Lung microvascular endothelial cell (primary cell): ENCODE measurements at regions not wholly inside any gene's neighbourhood (a gene's known extent, or its start where the extent isn't known, plus 50 kb on each side); places are given as distances from the start of the nearest gene placed in this dataset.
"Not testable (repeated sequence)": the region's sequence is repeated elsewhere in the genome, so short reads cannot be mapped to it uniquely, and the experiment has no call there.

Experiments
- DNase-seq, 2 donors: peaks; one replicate each; pipeline versions ENCODE4 v3.0.0 to v3.0.0-alpha.2; 2010; ENCODE audit warnings: low read depth in 2 of 2

DNA sequence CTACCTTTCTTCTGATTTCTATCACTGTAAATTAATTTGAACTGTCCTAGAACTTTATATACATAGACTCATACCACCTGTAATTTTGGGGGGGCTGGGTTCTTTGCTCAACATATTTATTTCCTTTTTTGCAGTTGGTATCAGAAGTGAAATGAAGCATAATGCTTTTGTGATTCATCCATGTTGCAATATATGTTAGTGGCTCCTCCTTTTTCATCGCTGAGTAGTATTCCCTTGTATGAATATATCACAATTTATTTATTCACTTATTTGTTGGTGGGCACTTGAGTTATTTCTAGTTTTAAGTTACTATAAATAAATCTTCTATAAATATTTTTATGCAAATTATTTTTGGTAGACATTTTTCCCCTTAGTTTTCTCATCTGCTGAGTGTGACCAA lies 336.4 kb downstream of the HS3ST3B1 start:
- DNase-seq = no peak

DNA sequence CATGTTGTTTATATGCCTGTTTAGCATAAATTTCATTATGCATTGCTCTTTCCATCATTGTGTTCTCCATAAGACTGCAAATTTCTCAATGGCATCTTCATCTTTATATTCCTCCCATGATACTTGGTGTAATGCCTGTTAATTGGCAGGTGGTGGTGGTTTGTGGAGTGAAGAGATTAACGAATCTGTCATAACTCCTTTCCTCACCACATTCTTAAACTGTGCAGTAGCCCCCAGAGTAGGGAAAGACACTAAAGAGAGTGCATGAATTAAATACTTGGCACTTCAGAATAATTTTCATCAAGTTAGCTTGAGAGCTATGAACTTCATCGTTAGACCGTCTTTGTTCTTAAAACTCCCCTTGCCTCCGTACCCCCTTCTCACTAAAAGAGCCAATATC lies 329.7 kb downstream of the HS3ST3B1 start:
- DNase-seq = no peak

GRCh38 chr17:14630046-14630445 lies 329.2 kb downstream of the HS3ST3B1 start:
- no peak for DNase-seq

DNA sequence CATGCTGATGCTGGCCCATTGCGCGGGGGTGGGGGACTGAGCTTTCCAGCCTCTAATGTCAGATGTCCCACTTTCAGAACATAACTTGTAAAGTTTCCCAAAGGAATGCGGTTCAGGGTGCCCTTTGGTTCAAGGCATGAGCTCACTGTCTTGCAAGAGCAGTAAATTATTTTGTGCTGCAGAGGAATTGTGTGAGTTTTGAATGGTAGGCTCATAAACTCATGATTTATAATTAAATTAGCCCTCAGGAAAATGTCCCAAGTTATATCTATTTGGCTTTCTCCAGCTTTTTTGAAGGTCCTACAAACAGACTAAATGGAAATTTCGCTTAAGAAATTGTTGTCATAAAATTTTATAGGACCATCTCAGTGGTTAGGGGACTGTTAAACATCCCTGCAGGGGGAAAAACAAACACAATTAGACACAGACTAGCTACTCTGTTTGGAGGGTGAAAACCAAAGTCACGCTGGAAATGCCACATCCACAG lies 321.8 kb downstream of the HS3ST3B1 start:
- no peak for DNase-seq

DNA sequence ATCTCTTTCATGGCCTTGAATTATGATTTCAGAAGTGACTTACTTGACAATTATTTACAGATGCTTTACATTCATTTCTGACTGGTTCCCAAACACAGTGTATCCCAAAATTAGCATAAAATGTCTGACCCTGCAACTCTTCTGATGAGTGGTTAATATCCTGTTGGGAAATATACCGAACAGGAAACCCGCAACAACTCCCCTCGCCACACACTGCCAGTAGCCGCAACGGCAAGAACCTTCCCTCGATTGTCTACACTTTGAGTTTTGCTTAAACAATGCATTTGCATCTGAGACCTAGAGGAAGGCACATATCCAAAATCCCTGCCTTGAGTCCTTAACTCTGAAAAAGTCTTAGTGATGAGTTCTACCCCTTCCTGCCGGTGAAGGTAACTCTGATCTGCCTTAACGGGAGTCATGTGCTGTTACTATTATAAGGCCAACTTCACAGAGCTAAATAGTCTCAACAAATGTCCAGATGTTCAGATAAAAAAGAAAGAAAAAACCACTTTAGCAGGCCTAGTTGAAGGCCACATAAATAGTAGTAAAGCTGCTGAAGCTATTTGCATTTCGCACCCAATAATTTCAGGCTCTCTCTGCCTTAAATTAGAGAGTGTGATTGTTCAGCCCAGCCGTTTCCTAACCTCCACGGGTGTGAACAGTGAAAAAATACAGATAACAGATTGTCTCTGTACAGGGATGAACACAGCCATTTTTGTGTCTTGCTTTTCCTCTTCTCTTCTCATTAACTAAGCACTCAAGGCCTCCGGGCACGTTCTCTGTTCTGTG lies 321.1 kb downstream of the HS3ST3B1 start:
- DNase-seq = no peak

DNA sequence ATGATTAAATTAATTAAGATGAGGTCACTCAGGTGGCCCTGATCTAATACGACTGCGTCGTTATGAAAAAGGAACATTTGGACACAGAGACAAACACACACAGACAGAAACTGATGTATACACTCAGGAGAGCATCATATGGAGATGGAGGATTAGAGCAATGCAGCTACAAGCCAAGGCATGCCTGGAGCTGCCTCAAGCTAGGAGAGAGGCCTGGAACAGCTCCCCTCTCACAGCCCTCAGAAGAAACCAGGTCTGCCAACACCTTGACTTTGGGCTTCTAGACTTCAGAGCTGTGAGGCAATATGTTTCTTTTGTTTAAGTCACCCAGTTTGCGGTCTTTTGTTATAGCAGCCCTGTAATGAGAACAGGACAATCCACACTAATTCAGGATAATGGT lies 318.9 kb downstream of the HS3ST3B1 start:
- DNase-seq = no peak

DNA sequence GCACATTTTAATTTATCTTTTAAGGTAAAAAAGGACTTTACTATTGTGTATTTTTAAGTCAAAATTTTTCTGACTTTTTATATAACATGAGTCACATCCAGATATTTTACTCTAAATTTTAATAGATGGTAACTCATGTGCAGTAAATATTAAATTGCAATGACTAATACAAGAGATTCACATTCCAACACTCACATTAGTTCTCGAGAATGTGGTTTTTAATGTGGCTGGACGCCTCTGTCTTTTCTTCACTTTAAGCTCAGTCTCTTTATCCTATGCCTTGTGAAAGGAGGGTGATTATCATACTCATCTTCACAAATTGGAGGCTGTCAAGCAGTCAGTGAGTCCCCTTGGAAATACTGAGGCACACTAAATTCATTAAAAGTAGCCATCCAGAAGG lies 315.6 kb downstream of the HS3ST3B1 start:
- DNase-seq = no peak

DNA sequence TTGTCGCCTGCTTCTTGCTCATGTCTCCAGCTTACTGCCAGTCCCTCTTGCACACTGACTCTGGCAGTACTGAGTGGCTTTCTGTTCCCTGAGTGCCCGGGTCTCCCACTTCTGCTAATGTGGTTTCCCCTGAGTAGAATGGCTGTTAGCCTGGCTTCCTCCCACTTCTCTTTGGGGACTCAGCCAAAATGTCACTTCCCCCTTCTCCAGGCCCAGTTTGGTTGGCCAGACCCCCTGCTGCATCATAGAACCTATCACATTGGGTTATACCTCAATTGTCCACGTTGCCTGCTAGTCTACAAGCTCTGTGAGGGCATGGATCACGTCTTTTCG lies 304.4 kb downstream of the HS3ST3B1 start:
- no peak for DNase-seq

- DNase-seq = no peak
These were observed 303.8 kb downstream of the HS3ST3B1 start for GRCh38 chr17:14604591-14605266.

DNA sequence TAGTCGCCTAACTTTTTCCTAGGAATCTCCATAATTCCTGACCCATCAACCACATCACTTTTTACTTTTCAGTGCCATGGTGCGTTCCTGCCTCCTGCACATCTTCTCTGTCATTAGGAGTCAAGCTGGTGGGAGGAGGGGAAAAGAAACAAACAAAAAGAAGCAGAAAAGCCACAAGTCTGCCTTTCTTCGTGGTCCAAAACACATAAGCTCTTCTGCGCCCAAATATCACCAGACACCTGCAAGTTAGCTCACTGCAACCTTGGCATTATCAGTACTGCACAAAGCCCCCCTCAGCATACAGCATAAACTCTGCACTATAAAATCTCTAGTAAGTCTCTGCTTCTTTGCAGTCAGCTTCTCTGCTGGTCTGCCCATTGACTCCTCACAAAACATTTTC lies 295.3 kb downstream of the HS3ST3B1 start:
- DNase-seq = no peak

- no peak for DNase-seq
These were observed 294.8 kb downstream of the HS3ST3B1 start for GRCh38 chr17:14595656-14596055.

- DNase-seq = no peak
These were observed 293.8 kb downstream of the HS3ST3B1 start for GRCh38 chr17:14594690-14595089.

- no peak for DNase-seq
These were observed 293.1 kb downstream of the HS3ST3B1 start for GRCh38 chr17:14593956-14594355.

- no peak for DNase-seq
These were observed 289.8 kb downstream of the HS3ST3B1 start for GRCh38 chr17:14590459-14591250.

DNA sequence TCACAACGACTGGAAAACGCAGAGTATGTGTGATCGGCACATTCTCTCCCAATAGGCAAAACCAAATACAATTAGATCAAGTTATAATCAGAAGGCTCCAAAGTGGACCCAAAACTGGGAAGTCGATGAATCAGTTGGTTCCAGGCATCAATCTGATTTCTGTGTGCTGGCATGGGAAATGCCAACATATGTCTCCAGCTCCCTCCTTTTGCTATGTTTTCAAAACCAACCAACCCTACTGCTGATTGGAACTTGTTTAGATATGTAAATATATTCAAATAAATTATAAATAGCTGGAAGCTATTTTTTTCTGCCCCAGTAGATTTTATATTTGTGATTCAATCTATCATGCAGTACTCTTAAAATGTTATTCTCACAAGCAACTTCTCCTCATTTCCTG lies 284.2 kb downstream of the HS3ST3B1 start:
- DNase-seq = no peak

GRCh38 chr17:14582996-14583395 lies 282.1 kb downstream of the HS3ST3B1 start:
- no peak for DNase-seq

DNA sequence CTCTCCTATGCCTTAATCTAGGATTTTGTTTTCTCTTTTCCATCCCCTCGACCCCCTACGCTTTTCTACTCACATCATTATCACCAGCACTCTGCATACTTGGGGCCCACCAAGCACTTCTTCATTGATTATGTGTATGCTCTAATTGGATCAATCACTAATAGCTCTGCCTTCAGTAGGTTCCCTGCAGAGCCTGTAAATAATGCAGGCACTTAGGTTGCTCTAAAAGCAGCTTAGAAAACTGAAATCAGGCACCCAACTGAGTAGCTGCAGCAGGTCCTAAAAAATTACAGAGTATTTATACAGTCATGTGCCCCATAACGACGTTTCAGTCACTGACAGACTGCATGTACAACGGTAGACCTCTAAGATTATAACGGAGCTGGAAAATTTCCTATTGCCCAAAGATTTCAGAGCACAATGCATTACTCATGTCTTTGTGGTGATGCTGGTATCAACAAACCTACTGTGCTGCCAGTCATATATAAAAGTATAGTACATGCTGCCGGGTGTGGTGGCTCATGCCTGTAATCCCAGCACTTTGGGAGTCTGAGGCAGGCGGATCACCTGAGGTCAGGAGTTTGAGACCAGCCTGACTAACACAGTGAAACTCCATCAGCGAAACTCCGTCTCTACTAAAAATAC lies 280.4 kb downstream of the HS3ST3B1 start:
- no peak for DNase-seq

- no peak for DNase-seq
These were observed 279.6 kb downstream of the HS3ST3B1 start for GRCh38 chr17:14580499-14580898.

DNA sequence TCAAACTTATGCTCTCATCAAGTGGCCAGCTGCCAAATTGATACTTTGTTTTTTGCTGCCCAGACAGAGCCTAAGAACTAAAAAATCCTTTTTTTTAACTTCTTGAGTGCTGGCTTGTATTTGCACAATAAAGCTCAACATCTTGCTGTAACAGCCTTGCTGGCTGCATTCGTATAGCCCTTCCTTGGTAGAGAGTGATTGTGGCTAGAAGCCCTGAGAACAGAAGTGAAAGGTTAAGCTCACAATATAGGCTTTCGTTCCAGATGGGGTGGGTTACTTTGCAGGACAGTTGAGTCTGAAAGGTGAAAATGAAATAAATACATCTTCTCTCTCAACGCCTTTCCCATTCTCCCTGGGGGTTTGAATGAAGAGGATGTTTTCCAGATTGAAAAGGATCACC lies 278.8 kb downstream of the HS3ST3B1 start:
- DNase-seq = no peak

GRCh38 chr17:14575471-14575953 lies 274.6 kb downstream of the HS3ST3B1 start:
- no peak for DNase-seq

DNA sequence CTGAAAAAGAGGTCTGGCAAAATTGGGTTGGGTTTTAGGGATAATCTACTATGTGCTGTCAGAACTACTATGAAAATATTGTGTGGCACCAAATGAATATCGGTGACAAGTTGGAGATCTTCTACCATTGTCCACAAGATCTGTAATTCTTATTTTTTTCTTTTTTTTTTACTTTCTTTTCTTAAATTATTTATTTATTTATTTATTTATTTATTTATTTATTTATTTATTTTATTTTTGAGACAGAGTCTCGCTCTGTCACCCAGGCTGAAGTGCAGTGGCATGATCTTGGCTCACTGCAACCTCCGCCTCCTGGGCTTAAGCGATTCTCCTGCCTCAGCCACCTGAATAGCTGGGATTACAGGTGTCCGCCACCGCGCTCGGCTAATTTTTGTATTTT lies 259.4 kb downstream of the HS3ST3B1 start:
- not testable (repeated sequence) for DNase-seq
